ENCODE measurements at regions not wholly inside any gene's neighbourhood (a gene's known extent, or its start where the extent isn't known, plus 50 kb on each side); places are given as distances from the start of the nearest gene placed in this dataset.

DNA sequence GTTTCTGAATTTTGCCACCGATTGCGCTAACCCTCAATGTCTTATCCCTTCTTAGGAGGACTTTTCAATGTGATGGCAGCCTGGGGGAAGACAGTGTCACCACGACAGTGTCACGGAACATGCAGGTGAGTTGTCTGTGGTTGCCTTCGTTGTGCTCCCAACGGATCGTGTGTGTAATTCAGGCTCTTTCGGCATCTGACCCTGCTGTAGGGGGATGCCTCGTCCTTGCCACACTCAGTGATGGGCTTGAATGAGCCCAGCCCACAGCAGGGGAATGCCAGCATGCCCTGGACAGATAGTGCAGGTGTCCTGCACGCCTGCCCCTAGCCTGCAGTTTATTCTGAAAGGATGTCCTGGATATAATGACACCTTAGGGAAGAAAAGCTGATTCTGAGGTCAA lies 123.8 kb upstream of the RTL1 start:
- TF ChIP-seq CTCF (IDR thresholded peaks at IDR 0.05; ENCODE audit: low read length) (no peak), EZH2phosphoT487 (IDR thresholded peaks at IDR 0.05; ENCODE audit: low read length) (no peak), EZH2 (optimal IDR thresholded peaks at IDR 0.05; ENCODE audit: low read depth, low read length) (no peak)

All from MM.1S (cell line).